ENCODE measurements at regions not wholly inside any gene's neighbourhood (a gene's known extent, or its start where the extent isn't known, plus 50 kb on each side); places are given as distances from the start of the nearest gene placed in this dataset.

GRCh38 chr10:23723796-23724195 is 284.9 kb downstream of the OTUD1 start:
- intact Hi-C loops (cut with DNase I; ENCODE audit: low total_unique reads) = no loop called here

GRCh38 chr10:23725548-23725947 is 286.7 kb downstream of the OTUD1 start:
- Histone ChIP-seq H3K36me3 (no peaks in the 10 kb centered on the region), H3K9me3 (peaks cover 0 to 3% of the 10 kb centered on the region in 2 donors), H3K27me3 (no peaks in the 10 kb centered on the region), H3K4me3 (no peak overlapping the region), H3K27ac (no peak overlapping the region), H3K4me1 (no peaks in the 10 kb centered on the region)
- TF ChIP-seq CTCF (IDR thresholded peaks at IDR 0.05) (no peak), POLR2A (IDR thresholded peaks at IDR 0.05) (no peak), POLR2AphosphoS5 (IDR thresholded peaks at IDR 0.05) (no peak)
- no peak for DNase-seq (ENCODE audit: low spot score in 2 of 2)
- intact Hi-C loops (cut with DNase I; ENCODE audit: low total_unique reads) = no loop called here

More at GRCh38 chr10:23723796-23724195, 284.9 kb downstream of the OTUD1 start:
- H3K4me1 ChIP-seq = no peaks in the 10 kb centered on the region
- TF ChIP-seq POLR2AphosphoS5 (IDR thresholded peaks at IDR 0.05) = no peak
- TF ChIP-seq CTCF (IDR thresholded peaks at IDR 0.05) = no peak
- no peak for TF ChIP-seq POLR2A (IDR thresholded peaks at IDR 0.05)
- H3K4me3 ChIP-seq = no peak overlapping the region
- H3K27me3 ChIP-seq = no peaks in the 10 kb centered on the region
- peaks cover 0 to 3% of the 10 kb centered on the region in 2 donors for H3K9me3 ChIP-seq
- no peaks in the 10 kb centered on the region for H3K36me3 ChIP-seq
- H3K27ac ChIP-seq = no peak overlapping the region
- no peak for DNase-seq (ENCODE audit: low spot score in 2 of 2)

GRCh38 chr10:23742368-23742767 is 303.5 kb downstream of the OTUD1 start:
- H3K27ac ChIP-seq = no peak overlapping the region
- no peak for DNase-seq (ENCODE audit: low spot score in 2 of 2)
- no peaks in the 10 kb centered on the region for H3K9me3 ChIP-seq
- intact Hi-C loops (cut with DNase I; ENCODE audit: low total_unique reads) = no loop called here
- H3K4me1 ChIP-seq = no peaks in the 10 kb centered on the region
- H3K27me3 ChIP-seq = no peaks in the 10 kb centered on the region
- H3K4me3 ChIP-seq = no peak overlapping the region
- H3K36me3 ChIP-seq = no peaks in the 10 kb centered on the region
- TF ChIP-seq POLR2AphosphoS5 (IDR thresholded peaks at IDR 0.05) (no peak), POLR2A (IDR thresholded peaks at IDR 0.05) (no peak), CTCF (IDR thresholded peaks at IDR 0.05) (no peak)

- TF ChIP-seq POLR2AphosphoS5 (IDR thresholded peaks at IDR 0.05) (no peak), POLR2A (IDR thresholded peaks at IDR 0.05) (no peak), CTCF (IDR thresholded peaks at IDR 0.05) (no peak)
- Histone ChIP-seq H3K27ac (no peak overlapping the region), H3K4me1 (no peaks in the 10 kb centered on the region), H3K9me3 (no peaks in the 10 kb centered on the region), H3K27me3 (no peaks in the 10 kb centered on the region), H3K36me3 (no peaks in the 10 kb centered on the region), H3K4me3 (no peak overlapping the region)
- intact Hi-C loops (cut with DNase I; ENCODE audit: low total_unique reads) = no loop called here
- DNase-seq (ENCODE audit: low spot score in 2 of 2) = no peak
These were observed 303.9 kb downstream of the OTUD1 start for GRCh38 chr10:23742807-23743206.

- H3K36me3 ChIP-seq = no peaks in the 10 kb centered on the region
- TF ChIP-seq POLR2AphosphoS5 (IDR thresholded peaks at IDR 0.05) (no peak), POLR2A (IDR thresholded peaks at IDR 0.05) (no peak), CTCF (IDR thresholded peaks at IDR 0.05) (no peak)
- intact Hi-C loops (cut with DNase I; ENCODE audit: low total_unique reads) = no loop called here
- no peak for DNase-seq (ENCODE audit: low spot score in 2 of 2)
- H3K27ac ChIP-seq = no peak overlapping the region
- no peaks in the 10 kb centered on the region for H3K4me1 ChIP-seq
- no peak overlapping the region for H3K4me3 ChIP-seq
- no peaks in the 10 kb centered on the region for H3K27me3 ChIP-seq
- no peaks in the 10 kb centered on the region for H3K9me3 ChIP-seq
These were observed 315.3 kb downstream of the OTUD1 start for GRCh38 chr10:23754179-23754578.
